Calu3 (cell line): ENCODE measurements at regions not wholly inside any gene's neighbourhood (a gene's known extent, or its start where the extent isn't known, plus 50 kb on each side); places are given as distances from the start of the nearest gene placed in this dataset.

Experiments
- BruUV-seq: library from RNA; stranded (reverse); fragments of 400-500 nt; replicated peaks from 2 replicates; lab custom pipeline; 2021; lab: Mats Ljungman, UMichigan
- CTCF ChIA-PET: fragments of 300-600 bp; sonication (Branson Sonifier 250); formaldehyde crosslinking; loops from one replicate; lab custom pipeline; 2022; ENCODE audit warnings: antibody characterized with exemption; lab: Charles Lee
- DNase-seq: peaks from one replicate; pipeline ENCODE4 v3.0.0; 2022
- H3K27ac Mint-ChIP-seq: one replicate; pipeline ENCODE4 v1.8.0; 2022; ENCODE audit warnings: mixed read lengths; ENCODE audit not compliant: unreplicated experiment
- H3K27me3 Mint-ChIP-seq: one replicate; pipeline ENCODE4 v1.8.0; 2022; ENCODE audit warnings: mixed read lengths; ENCODE audit not compliant: unreplicated experiment
- H3K36me3 Mint-ChIP-seq: one replicate; pipeline ENCODE4 v1.8.0; 2022; ENCODE audit warnings: mild to moderate bottlenecking, moderate library complexity, mixed read lengths; ENCODE audit not compliant: insufficient read depth, unreplicated experiment
- H3K4me1 Mint-ChIP-seq: one replicate; pipeline ENCODE4 v1.8.0; 2022; ENCODE audit warnings: mild to moderate bottlenecking, low read depth, mixed read lengths; ENCODE audit not compliant: unreplicated experiment
- H3K4me3 Mint-ChIP-seq: one replicate; pipeline ENCODE4 v1.8.0; 2022; ENCODE audit warnings: mild to moderate bottlenecking, low read depth, moderate library complexity, mixed read lengths; ENCODE audit not compliant: unreplicated experiment
- H3K9me3 Mint-ChIP-seq: one replicate; pipeline ENCODE4 v1.8.0; 2022; ENCODE audit warnings: low read depth, mixed read lengths; ENCODE audit not compliant: unreplicated experiment
- intact Hi-C: fragments of 100-400 bp; cut with micrococcal nuclease; formaldehyde crosslinking; loops from one replicate; pipeline ENCODE4 v1.10.0; 2022; ENCODE audit not compliant: unreplicated experiment
- TF ChIP-seq, protein P1 (sequence below): fragments of 200-600 bp; IDR thresholded peaks from one replicate; pipeline ENCODE4 v1.8.0; 2022; ENCODE audit warnings: antibody characterized with exemption; ENCODE audit not compliant: unreplicated experiment

DNA sequence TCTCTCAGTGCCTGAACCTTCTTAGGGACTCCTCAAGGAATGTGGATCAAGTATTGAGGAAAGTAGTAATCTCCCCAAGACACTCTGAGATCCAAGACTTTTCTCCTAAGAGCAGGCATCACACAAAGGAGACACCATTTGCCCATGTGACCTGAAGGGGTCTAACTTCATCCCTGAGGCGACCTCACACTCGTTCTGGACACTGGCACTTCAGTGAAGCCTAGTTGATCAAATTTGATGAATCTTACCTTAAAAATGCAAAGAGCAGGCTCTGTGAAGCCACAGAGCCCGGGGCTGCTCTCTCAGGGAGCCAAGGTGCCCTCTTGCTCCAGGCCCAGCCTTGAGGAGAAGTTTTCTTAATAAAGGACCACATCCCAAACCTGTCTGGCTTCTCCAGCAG is 64.3 kb downstream of the SCN11A start:
- Mint-ChIP-seq H3K27me3 (peaks cover 27% of the 10 kb centered on the region), H3K27ac (no peak overlapping the region), H3K4me3 (no peak overlapping the region), H3K4me1 (peaks cover 4% of the 10 kb centered on the region), H3K36me3 (no peaks in the 10 kb centered on the region), H3K9me3 (no peaks in the 10 kb centered on the region)
- TF ChIP-seq, protein P1, sequence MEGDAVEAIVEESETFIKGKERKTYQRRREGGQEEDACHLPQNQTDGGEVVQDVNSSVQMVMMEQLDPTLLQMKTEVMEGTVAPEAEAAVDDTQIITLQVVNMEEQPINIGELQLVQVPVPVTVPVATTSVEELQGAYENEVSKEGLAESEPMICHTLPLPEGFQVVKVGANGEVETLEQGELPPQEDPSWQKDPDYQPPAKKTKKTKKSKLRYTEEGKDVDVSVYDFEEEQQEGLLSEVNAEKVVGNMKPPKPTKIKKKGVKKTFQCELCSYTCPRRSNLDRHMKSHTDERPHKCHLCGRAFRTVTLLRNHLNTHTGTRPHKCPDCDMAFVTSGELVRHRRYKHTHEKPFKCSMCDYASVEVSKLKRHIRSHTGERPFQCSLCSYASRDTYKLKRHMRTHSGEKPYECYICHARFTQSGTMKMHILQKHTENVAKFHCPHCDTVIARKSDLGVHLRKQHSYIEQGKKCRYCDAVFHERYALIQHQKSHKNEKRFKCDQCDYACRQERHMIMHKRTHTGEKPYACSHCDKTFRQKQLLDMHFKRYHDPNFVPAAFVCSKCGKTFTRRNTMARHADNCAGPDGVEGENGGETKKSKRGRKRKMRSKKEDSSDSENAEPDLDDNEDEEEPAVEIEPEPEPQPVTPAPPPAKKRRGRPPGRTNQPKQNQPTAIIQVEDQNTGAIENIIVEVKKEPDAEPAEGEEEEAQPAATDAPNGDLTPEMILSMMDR, result no peak
- CTCF ChIA-PET, result no interaction called here
- no TSS peak for BruUV-seq
- intact Hi-C loops, result no loop called here
- no peak for DNase-seq

DNA sequence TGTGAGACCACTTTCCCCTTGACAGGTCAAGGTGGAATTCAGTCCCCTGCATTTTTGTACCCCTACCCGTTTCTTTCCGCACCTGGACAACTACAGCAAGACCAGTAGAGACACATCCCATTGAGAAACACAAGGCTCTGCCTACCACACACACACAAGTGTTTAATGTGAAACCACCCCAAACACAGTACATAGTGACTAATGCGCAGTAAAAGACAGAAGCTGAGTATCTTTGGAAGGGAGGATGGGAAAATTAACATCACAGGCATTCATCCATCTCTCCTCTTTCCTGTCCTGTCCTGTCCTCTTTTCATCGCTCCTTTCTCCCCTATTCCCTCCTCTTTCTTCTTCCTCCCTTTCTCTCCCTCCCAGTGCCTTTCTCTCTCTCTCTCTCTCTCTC is 64.8 kb downstream of the SCN11A start:
- Mint-ChIP-seq H3K9me3 (no peaks in the 10 kb centered on the region), H3K4me3 (no peak overlapping the region), H3K27me3 (peaks cover 27% of the 10 kb centered on the region), H3K27ac (no peak overlapping the region), H3K36me3 (no peaks in the 10 kb centered on the region), H3K4me1 (no peaks in the 10 kb centered on the region)
- intact Hi-C loops, result no loop called here
- no peak for DNase-seq
- TF ChIP-seq, protein P1, result no peak
- CTCF ChIA-PET, result no interaction called here
- no TSS peak for BruUV-seq

DNA sequence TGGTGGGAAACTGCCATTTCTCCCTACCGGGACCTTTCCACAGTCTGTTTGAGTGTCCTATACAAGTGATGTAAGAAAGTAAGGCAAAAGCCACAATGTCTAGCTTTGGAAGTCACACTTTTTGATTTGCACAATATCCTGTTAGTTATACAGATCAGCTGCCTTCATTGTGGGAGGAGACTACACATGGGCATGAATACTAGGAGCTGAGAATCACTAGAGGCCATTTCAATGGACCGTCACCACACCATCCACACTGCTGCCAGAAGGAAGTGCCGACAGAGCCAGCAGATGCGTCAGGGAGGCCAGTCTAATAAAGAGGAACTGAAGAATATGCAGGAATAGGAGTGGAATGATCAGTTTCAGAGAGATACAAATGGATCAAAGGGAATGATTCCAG is 65.8 kb downstream of the SCN11A start:
- intact Hi-C loops, result no loop called here
- H3K36me3 Mint-ChIP-seq, result no peaks in the 10 kb centered on the region
- no peak overlapping the region for H3K4me3 Mint-ChIP-seq
- no peaks in the 10 kb centered on the region for H3K4me1 Mint-ChIP-seq
- CTCF ChIA-PET, result interaction anchor here (1.2 kb wide), 1 partner anchor 14 kb away, joined by 3 read pairs; no protein-coding TSS in a partner anchor
- TF ChIP-seq, protein P1, result no peak
- peaks cover 30% of the 10 kb centered on the region for H3K27me3 Mint-ChIP-seq
- H3K27ac Mint-ChIP-seq, result no peak overlapping the region
- no peaks in the 10 kb centered on the region for H3K9me3 Mint-ChIP-seq
- no TSS peak for BruUV-seq
- DNase-seq, result no peak

DNA sequence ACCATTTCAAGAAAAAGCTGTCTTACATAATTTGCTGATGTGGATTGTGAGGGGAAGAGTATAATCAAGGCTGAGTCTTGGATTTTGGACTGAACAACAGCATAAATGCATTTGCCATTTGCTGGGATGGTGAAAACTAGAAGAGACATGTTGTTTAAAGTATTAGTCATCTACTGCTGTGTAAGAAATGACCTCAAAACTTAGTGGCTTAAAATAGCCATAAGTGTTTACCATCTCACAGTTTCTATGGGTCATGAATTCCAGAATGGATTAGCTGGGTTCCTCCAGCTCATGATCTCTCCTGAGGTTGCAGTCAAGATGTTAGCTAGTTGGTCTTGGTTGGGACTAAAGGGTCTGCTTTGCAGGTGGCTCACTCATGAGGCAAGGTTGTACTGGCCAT is 66.2 kb downstream of the SCN11A start:
- Mint-ChIP-seq H3K9me3 (no peaks in the 10 kb centered on the region), H3K36me3 (no peaks in the 10 kb centered on the region), H3K27ac (no peak overlapping the region), H3K4me3 (no peak overlapping the region), H3K27me3 (peaks cover 30% of the 10 kb centered on the region), H3K4me1 (no peaks in the 10 kb centered on the region)
- no TSS peak for BruUV-seq
- CTCF ChIA-PET, result interaction anchor here (0.7 to 1.2 kb wide), 2 partner anchors 14 to 1472 kb away, joined by 3 to 4 read pairs; no protein-coding TSS in a partner anchor
- intact Hi-C loops, result no loop called here
- TF ChIP-seq, protein P1, result no peak
- no peak for DNase-seq
